IMR-90 (cell line): ENCODE measurements at regions not wholly inside any gene's neighbourhood (a gene's known extent, or its start where the extent isn't known, plus 50 kb on each side); places are given as distances from the start of the nearest gene placed in this dataset.

Source experiments
- ATAC-seq: fragments of 200-7000 bp; cut with Tn5 transposase; 2 replicates; pipeline ENCODE4 v1.9.1; 2020; ENCODE audit warnings: low read depth, mild to moderate bottlenecking, moderate library complexity
- BruUV-seq: library from RNA; stranded (reverse); fragments of 400-500 nt; replicated peaks from 2 replicates; lab custom pipeline; 2021; lab: Mats Ljungman, UMichigan
- CTCF ChIA-PET: fragments of 300-600 bp; formaldehyde crosslinking; extraction: SDS; loops from one replicate; lab custom pipeline; 2021; ENCODE audit warnings: antibody characterized with exemption; lab: Yijun Ruan, JAX
- POLR2A ChIA-PET: fragments of 300-600 bp; sonication (Branson Sonifier 250); formaldehyde crosslinking; loops from one replicate; lab custom pipeline; 2022; ENCODE audit warnings: antibody characterized with exemption; ENCODE audit not compliant: unreplicated experiment; lab: Charles Lee
- DNase-seq: peaks from one replicate; pipeline ENCODE4 v3.0.0; 2013
- H2AFZ ChIP-seq: replicated peaks from 2 replicates; pipeline ENCODE3; 2013; ENCODE audit warnings: low read length, mild to moderate bottlenecking; ENCODE audit not compliant: poor library complexity
- H2AK5ac ChIP-seq: 2 replicates; pipeline ENCODE4 v1.6.1; 2013; ENCODE audit warnings: low read depth, low read length, inconsistent platforms
- H2AK9ac ChIP-seq: replicated peaks from 2 replicates; pipeline ENCODE3; 2013; ENCODE audit warnings: mild to moderate bottlenecking, low read depth, low read length, moderate library complexity; ENCODE audit not compliant: poor library complexity
- H2BK120ac ChIP-seq: 2 replicates; pipeline ENCODE4 v1.6.1; 2013; ENCODE audit warnings: low read depth, low read length, inconsistent platforms
- H2BK15ac ChIP-seq: 3 replicates; pipeline ENCODE4 v1.6.1; 2013; ENCODE audit warnings: low read depth, low read length, inconsistent platforms
- H2BK20ac ChIP-seq: 2 replicates; pipeline ENCODE4 v1.6.1; 2013; ENCODE audit warnings: low read depth, mild to moderate bottlenecking, inconsistent platforms, low read length, moderate library complexity
- H2BK5ac ChIP-seq: 2 replicates; pipeline ENCODE4 v1.6.1; 2013; ENCODE audit warnings: mild to moderate bottlenecking, low read depth, low read length, inconsistent platforms; ENCODE audit not compliant: poor library complexity, severe bottlenecking
- H3K14ac ChIP-seq: replicated peaks from 2 replicates; pipeline ENCODE4 v1.6.1; 2013; ENCODE audit warnings: low read depth, low read length, inconsistent platforms
- H3K18ac ChIP-seq: 2 replicates; pipeline ENCODE4 v1.6.1; 2013; ENCODE audit warnings: low read depth, low read length, control low read depth
- H3K23ac ChIP-seq: 2 replicates; pipeline ENCODE4 v1.6.1; 2013; ENCODE audit warnings: low read depth, low read length, inconsistent platforms
- H3K27ac ChIP-seq: 2 replicates; pipeline ENCODE4 v1.5.1; 2013; ENCODE audit warnings: mild to moderate bottlenecking, control low read depth, low read length; ENCODE audit not compliant: insufficient read depth
- H3K27me3 ChIP-seq: 2 replicates; pipeline ENCODE4 v1.6.1; 2013; ENCODE audit warnings: low read length; ENCODE audit not compliant: control insufficient read depth, insufficient read depth
- H3K36me3 ChIP-seq: 2 replicates; pipeline ENCODE4 v1.6.1; 2013; ENCODE audit warnings: low read length, mixed read lengths; ENCODE audit not compliant: control insufficient read depth, insufficient read depth
- H3K4ac ChIP-seq: 2 replicates; pipeline ENCODE4 v1.6.1; 2013; ENCODE audit warnings: low read depth, low read length, inconsistent platforms
- H3K4me1 ChIP-seq: 2 replicates; pipeline ENCODE4 v1.6.1; 2013; ENCODE audit warnings: low read length, mixed read lengths; ENCODE audit not compliant: control insufficient read depth, insufficient read depth
- H3K4me2 ChIP-seq: 2 replicates; pipeline ENCODE4 v1.6.1; 2013; ENCODE audit warnings: low read depth, mild to moderate bottlenecking, control low read depth, low read length, moderate library complexity
- H3K4me3 ChIP-seq: 2 replicates; pipeline ENCODE4 v1.5.1; 2013; ENCODE audit warnings: low read depth, mild to moderate bottlenecking, control low read depth, low read length, moderate library complexity; ENCODE audit not compliant: insufficient read depth
- H3K56ac ChIP-seq: 2 replicates; pipeline ENCODE4 v1.6.1; 2013; ENCODE audit warnings: low read length, inconsistent platforms; ENCODE audit not compliant: insufficient read depth; ENCODE audit errors: extremely low read depth
- H3K79me1 ChIP-seq, 2 experiments: 2 replicates each; pipeline ENCODE4 v1.6.1; 2013; ENCODE audit warnings: low read length in 2 of 2, inconsistent platforms in 1 of 2, low read depth in 1 of 2
- H3K9ac ChIP-seq: 2 replicates; pipeline ENCODE4 v1.6.1; 2013; ENCODE audit warnings: low read depth, low read length, control low read depth
- H3K9me1 ChIP-seq: 2 replicates; pipeline ENCODE4 v1.6.1; 2013; ENCODE audit warnings: low read length, inconsistent platforms; ENCODE audit not compliant: insufficient read depth
- H3K9me3 ChIP-seq: 2 replicates; pipeline ENCODE4 v1.6.1; 2013; ENCODE audit warnings: low read length; ENCODE audit not compliant: control insufficient read depth, insufficient read depth
- H4K20me1 ChIP-seq: 2 replicates; pipeline ENCODE4 v1.6.1; 2013; ENCODE audit warnings: low read length, inconsistent platforms; ENCODE audit not compliant: insufficient read depth
- H4K5ac ChIP-seq: 2 replicates; pipeline ENCODE4 v1.6.1; 2013; ENCODE audit warnings: mild to moderate bottlenecking, low read depth, low read length, control low read depth
- H4K8ac ChIP-seq, 2 experiments: 2 replicates each; pipeline ENCODE4 v1.6.1; 2013; ENCODE audit warnings: low read depth in 2 of 2, low read length in 2 of 2, control low read depth in 1 of 2, inconsistent platforms in 1 of 2
- H4K91ac ChIP-seq: 2 replicates; pipeline ENCODE4 v1.6.1; 2013; ENCODE audit warnings: low read depth, low read length, inconsistent platforms; ENCODE audit not compliant: insufficient read depth
- BHLHE40 ChIP-seq: fragments of 150-350 bp; IDR thresholded peaks from 2 replicates; pipeline ENCODE4 v1.6.1; 2016; ENCODE audit warnings: mild to moderate bottlenecking, low read depth, low read length
- CEBPB ChIP-seq: IDR thresholded peaks from 2 replicates; pipeline ENCODE4 v1.6.1; 2012; ENCODE audit warnings: low read depth, low read length, improper control_type of control experiment
- CHD1 ChIP-seq: IDR thresholded peaks from 2 replicates; pipeline ENCODE4 v1.6.1; 2012; ENCODE audit warnings: low read depth, low read length, improper control_type of control experiment
- ELK1 ChIP-seq: fragments of 150-350 bp; IDR thresholded peaks from 2 replicates; pipeline ENCODE4 v1.6.1; 2016; ENCODE audit warnings: low read depth, mild to moderate bottlenecking, low read length, moderate library complexity, borderline replicate concordance
- FOS ChIP-seq: fragments of 150-350 bp; IDR thresholded peaks from 2 replicates; pipeline ENCODE4 v1.6.1; 2016; ENCODE audit warnings: low read depth, low read length
- MAFK ChIP-seq: IDR thresholded peaks from 2 replicates; pipeline ENCODE4 v1.6.1; 2012; ENCODE audit warnings: low read depth, low read length, improper control_type of control experiment
- MAZ ChIP-seq: IDR thresholded peaks from 2 replicates; pipeline ENCODE4 v1.6.1; 2012; ENCODE audit warnings: low read depth, mild to moderate bottlenecking, low read length, improper control_type of control experiment, moderate library complexity, borderline replicate concordance
- MXI1 ChIP-seq: IDR thresholded peaks from 2 replicates; pipeline ENCODE4 v1.6.1; 2012; ENCODE audit warnings: low read depth, mild to moderate bottlenecking, low read length, moderate library complexity, borderline replicate concordance
- NFE2L2 ChIP-seq: fragments of 150-350 bp; IDR thresholded peaks from 2 replicates; pipeline ENCODE4 v1.6.1; 2016; ENCODE audit warnings: low read depth, mild to moderate bottlenecking, low read length
- POLR2A ChIP-seq: IDR thresholded peaks from 2 replicates; pipeline ENCODE4 v1.6.1; 2012; ENCODE audit warnings: mild to moderate bottlenecking, low read depth, low read length
- RAD21 ChIP-seq: IDR thresholded peaks from 2 replicates; pipeline ENCODE4 v1.6.1; 2012; ENCODE audit warnings: low read length, improper control_type of control experiment
- RCOR1 ChIP-seq: IDR thresholded peaks from 2 replicates; pipeline ENCODE4 v1.6.1; 2012; ENCODE audit warnings: mild to moderate bottlenecking, low read length, improper control_type of control experiment; ENCODE audit not compliant: insufficient replicate concordance
- RFX5 ChIP-seq: IDR thresholded peaks from 2 replicates; pipeline ENCODE4 v1.8.0; 2012; ENCODE audit warnings: low read depth, mild to moderate bottlenecking, low read length, moderate library complexity
- SMC3 ChIP-seq: fragments of 150-350 bp; IDR thresholded peaks from 2 replicates; pipeline ENCODE4 v1.6.1; 2016; ENCODE audit warnings: low read depth, mild to moderate bottlenecking, antibody characterized with exemption, low read length, moderate library complexity
- USF2 ChIP-seq: fragments of 150-350 bp; IDR thresholded peaks from 2 replicates; pipeline ENCODE4 v1.6.1; 2017; ENCODE audit warnings: mild to moderate bottlenecking, antibody characterized with exemption, low read length, low read depth
- WGBS, 2 experiments: methylation state at CpG; one replicate each; pipeline versions ENCODE4 v1.1.5 to v1.1.7; 2013; ENCODE audit warnings: missing lambda C conversion rate in 2 of 2; ENCODE audit not compliant: insufficient read length in 1 of 2; ENCODE audit errors: extremely low coverage in 2 of 2; 5-methylcytosine and 5-hydroxymethylcytosine counted together
- dilution Hi-C: fragments of 300-500 bp; cut with HindIII; formaldehyde crosslinking; loops from one replicate; pipeline ENCODE4 v1.14.3; 2018; ENCODE audit warnings: low sequenced_read_pairs; ENCODE audit not compliant: unreplicated experiment
- in situ Hi-C: fragments of 300-500 bp; cut with MboI; formaldehyde crosslinking; loops from 3 replicates; pipeline ENCODE4 v1.14.3; 2019; ENCODE audit warnings: low sequenced_read_pairs, inconsistent platforms, mixed read lengths
- intact Hi-C: fragments of 100-400 bp; cut with micrococcal nuclease; formaldehyde crosslinking; loops from 2 replicates; pipeline ENCODE4 v1.10.0; 2022
- TF ChIP-seq, protein P1 (sequence below): conservative IDR thresholded peaks from 2 replicates; pipeline ENCODE4 v1.5.1; 2012; ENCODE audit warnings: mild to moderate bottlenecking, low read depth, low read length, improper control_type of control experiment

- Histone ChIP-seq H3K9ac (no peak overlapping the region), H3K56ac (no peak overlapping the region), H3K27me3 (no peaks in the 10 kb centered on the region), H3K79me1 (no peaks in the 10 kb centered on the region), H4K91ac (no peak overlapping the region; the same call in 1 of the 2 replicates), H2BK120ac (0 out of 2 replicates have a peak overlapping the region, but pooled peaks have one; percentile 30), H2AFZ (no peak overlapping the region), H3K9me3 (no peaks in the 10 kb centered on the region), H3K4me3 (no peak overlapping the region), H3K14ac (no peak overlapping the region), H2AK9ac (no peak overlapping the region), H3K4ac (peak overlapping the region; percentile 20; the same call in 1 of the 2 replicates), H3K4me1 (no peaks in the 10 kb centered on the region), H2BK15ac (peak overlapping the region; percentile 30; the same call in 1 of the 3 replicates), H3K36me3 (no peaks in the 10 kb centered on the region), H4K20me1 (no peaks in the 10 kb centered on the region), H2BK20ac (peak overlapping the region; percentile 78; the same call in 1 of the 2 replicates), H3K23ac (no peak overlapping the region), H4K5ac (no peak overlapping the region), H3K18ac (no peak overlapping the region), H2AK5ac (no peak overlapping the region), H4K8ac (peak overlapping the region in 1 of 2 experiments; percentile 57; a peak in 1 of 4 replicates), H3K4me2 (0 out of 2 replicates have a peak overlapping the region, but pooled peaks have one; percentile 33), H3K27ac (no peak overlapping the region), H2BK5ac (no peak overlapping the region), H3K9me1 (0 out of 2 replicates have a peak, but pooled peaks cover 4% of the 10 kb centered on the region)
- DNase-seq (peak; percentile 95), ATAC-seq (peak; percentile 91)
- dilution Hi-C loops (no loop called here), in situ Hi-C loops (no loop called here), intact Hi-C loops (no loop called here)
- no TSS peak for BruUV-seq
- CTCF ChIA-PET: no interaction called here
- no CpG with 5 or more reads among the region's 4 CpGs for WGBS, 2 experiments
- POLR2A ChIA-PET: no interaction called here
- TF ChIP-seq MXI1: no peak
- TF ChIP-seq CHD1: no peak
- peak; percentile 17; the same call in 1 of the 2 replicates for TF ChIP-seq CEBPB
- TF ChIP-seq, protein P1, sequence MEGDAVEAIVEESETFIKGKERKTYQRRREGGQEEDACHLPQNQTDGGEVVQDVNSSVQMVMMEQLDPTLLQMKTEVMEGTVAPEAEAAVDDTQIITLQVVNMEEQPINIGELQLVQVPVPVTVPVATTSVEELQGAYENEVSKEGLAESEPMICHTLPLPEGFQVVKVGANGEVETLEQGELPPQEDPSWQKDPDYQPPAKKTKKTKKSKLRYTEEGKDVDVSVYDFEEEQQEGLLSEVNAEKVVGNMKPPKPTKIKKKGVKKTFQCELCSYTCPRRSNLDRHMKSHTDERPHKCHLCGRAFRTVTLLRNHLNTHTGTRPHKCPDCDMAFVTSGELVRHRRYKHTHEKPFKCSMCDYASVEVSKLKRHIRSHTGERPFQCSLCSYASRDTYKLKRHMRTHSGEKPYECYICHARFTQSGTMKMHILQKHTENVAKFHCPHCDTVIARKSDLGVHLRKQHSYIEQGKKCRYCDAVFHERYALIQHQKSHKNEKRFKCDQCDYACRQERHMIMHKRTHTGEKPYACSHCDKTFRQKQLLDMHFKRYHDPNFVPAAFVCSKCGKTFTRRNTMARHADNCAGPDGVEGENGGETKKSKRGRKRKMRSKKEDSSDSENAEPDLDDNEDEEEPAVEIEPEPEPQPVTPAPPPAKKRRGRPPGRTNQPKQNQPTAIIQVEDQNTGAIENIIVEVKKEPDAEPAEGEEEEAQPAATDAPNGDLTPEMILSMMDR: no peak
- TF ChIP-seq SMC3: no peak; the same call in 1 of the 2 replicates
- no peak for TF ChIP-seq RCOR1
- TF ChIP-seq RAD21: no peak
- peak; percentile 60 for TF ChIP-seq MAFK
- peak; percentile 95 for TF ChIP-seq FOS
- TF ChIP-seq USF2: no peak
- no peak for TF ChIP-seq POLR2A
- TF ChIP-seq RFX5: no peak
- peak; percentile 86 for TF ChIP-seq BHLHE40
- no peak for TF ChIP-seq MAZ
- no peak for TF ChIP-seq ELK1
- TF ChIP-seq NFE2L2: no peak
Observed at GRCh38 chr3:59502806-59503205, 453.0 kb upstream of the CFAP20DC start.
